ENCODE measurements at regions not wholly inside any gene's neighbourhood (a gene's known extent, or its start where the extent isn't known, plus 50 kb on each side); places are given as distances from the start of the nearest gene placed in this dataset.

- TF ChIP-seq CTCF (IDR thresholded peaks at IDR 0.05; ENCODE audit: insufficient read depth, low read length): no peak
- TF ChIP-seq REST (IDR thresholded peaks at IDR 0.05; ENCODE audit: insufficient replicate concordance, low read depth): no peak
- no peak for TF ChIP-seq POLR2AphosphoS5 (IDR thresholded peaks at IDR 0.05; ENCODE audit: low read depth)
Observed at GRCh38 chr15:87763837-87764236, 492.7 kb downstream of the NTRK3 start.

Measured in HL-60 (cell line).